H9 (cell line): ENCODE measurements at regions not wholly inside any gene's neighbourhood (a gene's known extent, or its start where the extent isn't known, plus 50 kb on each side); places are given as distances from the start of the nearest gene placed in this dataset.

Experiments
- DNase-seq: peaks from one replicate; pipeline ENCODE4 v3.0.0-alpha.2; 2017
- H2AFZ ChIP-seq: one replicate; pipeline ENCODE4 v1.6.1; 2013; ENCODE audit warnings: mild to moderate bottlenecking, low read length, control low read depth, moderate library complexity
- H2AK5ac ChIP-seq: 2 replicates; pipeline ENCODE4 v1.6.1; 2013; ENCODE audit warnings: low read length, control low read depth, mixed read lengths; ENCODE audit not compliant: insufficient read length
- H2BK120ac ChIP-seq: one replicate; pipeline ENCODE4 v1.6.1; 2013; ENCODE audit warnings: low read depth, mild to moderate bottlenecking, low read length, control low read depth, inconsistent platforms; ENCODE audit not compliant: poor library complexity, severe bottlenecking
- H2BK12ac ChIP-seq: 2 replicates; pipeline ENCODE4 v1.6.1; 2013; ENCODE audit warnings: low read length, control low read depth, mixed read lengths, low read depth; ENCODE audit not compliant: insufficient read length
- H2BK15ac ChIP-seq: 2 replicates; pipeline ENCODE4 v1.6.1; 2013; ENCODE audit warnings: low read depth, low read length, control low read depth
- H2BK20ac ChIP-seq: one replicate; pipeline ENCODE4 v1.6.1; 2013; ENCODE audit warnings: low read depth, mild to moderate bottlenecking, low read length, control low read depth, inconsistent platforms; ENCODE audit not compliant: poor library complexity, severe bottlenecking
- H2BK5ac ChIP-seq: 2 replicates; pipeline ENCODE4 v1.6.1; 2013; ENCODE audit warnings: low read length, control low read depth, mixed read lengths; ENCODE audit not compliant: insufficient read length
- H3K14ac ChIP-seq: 2 replicates; pipeline ENCODE4 v1.6.1; 2013; ENCODE audit warnings: low read length, control low read depth; ENCODE audit not compliant: insufficient read depth
- H3K18ac ChIP-seq: 2 replicates; pipeline ENCODE4 v1.6.1; 2013; ENCODE audit warnings: low read depth, mild to moderate bottlenecking, mixed read lengths, low read length, control low read depth; ENCODE audit not compliant: insufficient read length
- H3K23ac ChIP-seq: 2 replicates; pipeline ENCODE4 v1.6.1; 2013; ENCODE audit warnings: low read length, control low read depth, mixed read lengths, low read depth; ENCODE audit not compliant: insufficient read length
- H3K23me2 ChIP-seq: 2 replicates; pipeline ENCODE4 v1.6.1; 2013; ENCODE audit warnings: low read depth, mild to moderate bottlenecking, mixed read lengths, low read length, control low read depth; ENCODE audit not compliant: insufficient read length, poor library complexity, severe bottlenecking
- H3K27ac ChIP-seq: 2 replicates; pipeline ENCODE4 v1.5.1; 2013; ENCODE audit warnings: low read length, control low read depth, mixed read lengths, low read depth; ENCODE audit not compliant: insufficient read length
- H3K27me3 ChIP-seq: 2 replicates; pipeline ENCODE4 v1.6.1; 2013; ENCODE audit warnings: low read length, control low read depth, inconsistent platforms; ENCODE audit not compliant: insufficient read depth
- H3K4ac ChIP-seq: 2 replicates; pipeline ENCODE4 v1.6.1; 2013; ENCODE audit warnings: low read depth, mild to moderate bottlenecking, control low read depth, inconsistent platforms, low read length, moderate library complexity
- H3K4me1 ChIP-seq: 2 replicates; pipeline ENCODE4 v1.6.1; 2013; ENCODE audit warnings: low read length, control low read depth, inconsistent platforms; ENCODE audit not compliant: insufficient read depth
- H3K4me2 ChIP-seq: 2 replicates; pipeline ENCODE4 v1.6.1; 2013; ENCODE audit warnings: low read length, control low read depth, mixed read lengths; ENCODE audit not compliant: insufficient read length, insufficient read depth
- H3K56ac ChIP-seq: 2 replicates; pipeline ENCODE4 v1.6.1; 2013; ENCODE audit warnings: low read depth, mild to moderate bottlenecking, mixed read lengths, low read length, control low read depth; ENCODE audit not compliant: insufficient read length
- H3K79me1 ChIP-seq: 2 replicates; pipeline ENCODE4 v1.6.1; 2013; ENCODE audit warnings: low read depth, mild to moderate bottlenecking, moderate library complexity, low read length, control low read depth, inconsistent platforms; ENCODE audit not compliant: insufficient read depth, poor library complexity, severe bottlenecking
- H3K79me2 ChIP-seq: 2 replicates; pipeline ENCODE4 v1.6.1; 2013; ENCODE audit warnings: low read length, control low read depth, inconsistent platforms; ENCODE audit not compliant: insufficient read depth
- H3K9ac ChIP-seq: 2 replicates; pipeline ENCODE4 v1.6.1; 2013; ENCODE audit warnings: low read length, control low read depth, mixed read lengths; ENCODE audit not compliant: insufficient read length; ENCODE audit errors: extremely low read depth
- H3K9me3 ChIP-seq: one replicate; pipeline ENCODE4 v1.6.1; 2013; ENCODE audit warnings: low read depth, low read length, inconsistent platforms; ENCODE audit not compliant: control insufficient read depth
- H3T11ph ChIP-seq: one replicate; pipeline ENCODE4 v1.6.1; 2013; ENCODE audit warnings: mild to moderate bottlenecking, low read length, control low read depth, inconsistent platforms
- H4K20me1 ChIP-seq: one replicate; pipeline ENCODE4 v1.6.1; 2013; ENCODE audit not compliant: control insufficient read depth, insufficient read length, insufficient read depth
- H4K5ac ChIP-seq: 2 replicates; pipeline ENCODE4 v1.6.1; 2013; ENCODE audit warnings: low read depth, mild to moderate bottlenecking, mixed read lengths, low read length, control low read depth; ENCODE audit not compliant: insufficient read length
- H4K8ac ChIP-seq: replicated peaks from 2 replicates; pipeline ENCODE4 v1.6.1; 2013; ENCODE audit warnings: low read length, control low read depth, mixed read lengths, low read depth; ENCODE audit not compliant: insufficient read length
- H4K91ac ChIP-seq: 2 replicates; pipeline ENCODE4 v1.6.1; 2013; ENCODE audit warnings: low read depth, mild to moderate bottlenecking, moderate library complexity, mixed read lengths, low read length, control low read depth; ENCODE audit not compliant: insufficient read length
- H3K27ac Mint-ChIP-seq, 3 experiments: 2 replicates in 2 of 3; 3 replicates in 1 of 3; pipeline ENCODE4 v1.8.0; 2020 to 2021; ENCODE audit warnings: mixed read lengths in 3 of 3, mild to moderate bottlenecking in 1 of 3, moderate library complexity in 1 of 3
- H3K27me3 Mint-ChIP-seq: 2 replicates; pipeline ENCODE4 v1.8.0; 2021; ENCODE audit warnings: low read depth, mild to moderate bottlenecking, moderate library complexity, mixed read lengths
- H3K36me3 Mint-ChIP-seq, 3 experiments: 2 replicates in 2 of 3; 3 replicates in 1 of 3; pipeline ENCODE4 v1.8.0; 2020 to 2021; ENCODE audit warnings: low read depth in 3 of 3, mixed read lengths in 3 of 3; ENCODE audit not compliant: insufficient read depth in 1 of 3
- H3K4me1 Mint-ChIP-seq, 2 experiments: 2 replicates each; pipeline ENCODE4 v1.8.0; 2020; ENCODE audit warnings: mixed read lengths in 2 of 2
- H3K4me3 Mint-ChIP-seq, 2 experiments: 2 replicates in 1 of 2; 3 replicates in 1 of 2; pipeline ENCODE4 v1.8.0; 2020 to 2021; ENCODE audit warnings: mild to moderate bottlenecking in 2 of 2, mixed read lengths in 2 of 2, moderate library complexity in 1 of 2
- H3K9me3 Mint-ChIP-seq, 2 experiments: 2 replicates in 1 of 2; 3 replicates in 1 of 2; pipeline ENCODE4 v1.8.0; 2020; ENCODE audit warnings: mild to moderate bottlenecking in 2 of 2, mixed read lengths in 2 of 2, moderate library complexity in 1 of 2
- CTCF ChIP-seq: fragments of 200-600 bp; sonication (generic); conservative IDR thresholded peaks from 3 replicates; pipeline ENCODE4 v1.8.0; 2021; ENCODE audit warnings: antibody characterized with exemption, mild to moderate bottlenecking
- WGBS: extraction: QIAGEN DNeasy Blood & Tissue Kit; methylation state at CpG from one replicate; pipeline ENCODE4 v1.1.7; 2013; ENCODE audit warnings: missing lambda C conversion rate, low lambda C conversion rate, mixed read lengths; ENCODE audit not compliant: insufficient read length; ENCODE audit errors: extremely low coverage; 5-methylcytosine and 5-hydroxymethylcytosine counted together

GRCh38 chr5:68999181-68999580 lies 94.6 kb upstream of the SLC30A5 start:
- Histone ChIP-seq H3K79me1 (no peaks in the 10 kb centered on the region), H3K79me2 (no peaks in the 10 kb centered on the region), H3T11ph (no peak overlapping the region), H3K27me3 (no peaks in the 10 kb centered on the region), H3K18ac (no peak overlapping the region), H2BK120ac (no peak overlapping the region), H4K8ac (no peak overlapping the region), H3K4ac (no peak overlapping the region), H4K5ac (no peak overlapping the region), H3K4me2 (no peak overlapping the region), H4K20me1 (no peaks in the 10 kb centered on the region), H3K56ac (no peak overlapping the region), H2AFZ (no peak overlapping the region), H2BK20ac (no peak overlapping the region), H3K4me1 (no peaks in the 10 kb centered on the region), H2AK5ac (no peak overlapping the region), H2BK12ac (no peak overlapping the region), H4K91ac (no peak overlapping the region), H3K27ac (no peak overlapping the region), H2BK15ac (no peak overlapping the region), H3K23me2 (no peaks in the 10 kb centered on the region), H2BK5ac (no peak overlapping the region), H3K9me3 (no peaks in the 10 kb centered on the region), H3K23ac (no peak overlapping the region), H3K9ac (no peak overlapping the region), H3K14ac (no peak overlapping the region)
- peaks cover 0 to 3% of the 10 kb centered on the region in 2 experiments; a peak in 1 of 4 replicates for H3K4me1 Mint-ChIP-seq
- peaks cover 0 to 2% (median 0%) of the 10 kb centered on the region in 3 experiments; a peak in 2 of 7 replicates for H3K36me3 Mint-ChIP-seq
- TF ChIP-seq CTCF: no peak
- no peak overlapping the region for H3K27ac Mint-ChIP-seq
- WGBS: no CpG with 5 or more reads among the region's 3 CpGs
- no peaks in the 10 kb centered on the region for H3K27me3 Mint-ChIP-seq
- no peak overlapping the region for H3K4me3 Mint-ChIP-seq
- DNase-seq: no peak
- H3K9me3 Mint-ChIP-seq: peaks cover 0 to 2% of the 10 kb centered on the region in 2 experiments; a peak in 1 of 5 replicates
